Fibroblast of skin of scalp (primary cell): ENCODE measurements at regions not wholly inside any gene's neighbourhood (a gene's known extent, or its start where the extent isn't known, plus 50 kb on each side); places are given as distances from the start of the nearest gene placed in this dataset.
"Not testable (repeated sequence)": the region's sequence is repeated elsewhere in the genome, so short reads cannot be mapped to it uniquely, and the experiment has no call there.

Source experiments
- DNase-seq: peaks from one replicate; pipeline ENCODE4 v3.0.0-alpha.2; 2013

DNA sequence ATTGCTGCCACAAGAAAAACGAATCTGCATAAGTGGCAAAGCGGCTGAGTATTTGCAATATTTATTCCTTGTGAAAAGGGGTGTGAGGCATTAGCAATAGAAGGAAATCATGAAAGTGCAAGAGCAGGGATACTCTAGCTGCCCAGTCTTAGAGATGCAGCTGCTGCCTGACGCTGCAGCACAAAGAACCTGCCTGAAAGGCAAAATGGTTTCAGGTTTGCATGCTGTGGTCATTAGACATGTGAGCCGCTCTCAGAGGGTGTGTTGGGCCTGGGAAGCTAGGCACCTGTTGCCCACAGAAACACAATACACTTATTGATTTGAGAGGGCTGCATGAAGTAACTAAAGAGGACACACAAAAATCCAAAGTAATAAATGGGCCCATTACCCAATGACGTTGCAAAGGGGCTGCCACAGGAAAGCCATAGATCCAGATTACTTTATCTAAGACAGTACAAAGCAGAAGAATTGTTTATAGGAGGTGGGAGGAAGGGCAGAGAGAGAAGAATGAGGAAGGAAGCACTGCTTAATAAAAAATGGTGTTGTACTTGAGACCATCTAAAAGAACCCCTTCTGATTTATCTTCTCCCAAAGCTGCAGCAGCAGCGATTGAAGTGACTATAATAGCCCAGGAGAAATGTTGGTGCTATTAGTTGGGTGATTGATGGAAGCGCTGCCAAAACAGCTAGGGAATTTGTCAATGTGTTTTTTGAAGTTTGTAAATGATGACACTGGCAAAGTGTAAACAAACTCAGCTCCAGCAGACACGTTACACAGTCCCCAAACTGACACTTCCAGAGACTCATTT, 492.4 kb upstream of the ACVR2A start:
- no peak for DNase-seq

- DNase-seq, result no peak
Measured at GRCh38 chr2:147351784-147352183, 493.0 kb upstream of the ACVR2A start.

GRCh38 chr2:147348931-147349555, 495.8 kb upstream of the ACVR2A start:
- no peak for DNase-seq

GRCh38 chr2:147346142-147346541, 498.7 kb upstream of the ACVR2A start:
- DNase-seq, result no peak

DNA sequence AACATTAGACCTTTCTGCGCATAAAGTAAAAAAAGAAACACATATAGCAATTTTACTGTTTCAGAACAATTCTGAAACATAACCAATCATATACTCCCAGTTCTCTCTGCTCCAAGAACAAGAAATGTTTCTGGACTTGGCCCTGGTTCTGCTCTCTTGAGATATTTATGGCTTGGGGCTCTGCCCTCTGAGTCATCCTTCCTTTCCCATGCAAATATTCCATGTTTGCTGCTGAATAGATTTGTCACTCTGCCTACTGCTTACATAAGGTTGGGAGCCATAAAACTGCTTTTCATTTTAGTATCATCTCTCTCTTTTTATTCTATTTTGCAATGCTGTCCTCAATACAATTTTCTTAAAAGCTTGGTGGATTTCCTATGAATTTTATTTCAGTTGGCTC, 499.6 kb upstream of the ACVR2A start:
- DNase-seq, result peak; percentile 14

- DNase-seq, result no peak
Measured at GRCh38 chr2:147342329-147342728, 502.5 kb upstream of the ACVR2A start.

- no peak for DNase-seq
Measured at GRCh38 chr2:147331790-147332419, 512.9 kb upstream of the ACVR2A start.

DNA sequence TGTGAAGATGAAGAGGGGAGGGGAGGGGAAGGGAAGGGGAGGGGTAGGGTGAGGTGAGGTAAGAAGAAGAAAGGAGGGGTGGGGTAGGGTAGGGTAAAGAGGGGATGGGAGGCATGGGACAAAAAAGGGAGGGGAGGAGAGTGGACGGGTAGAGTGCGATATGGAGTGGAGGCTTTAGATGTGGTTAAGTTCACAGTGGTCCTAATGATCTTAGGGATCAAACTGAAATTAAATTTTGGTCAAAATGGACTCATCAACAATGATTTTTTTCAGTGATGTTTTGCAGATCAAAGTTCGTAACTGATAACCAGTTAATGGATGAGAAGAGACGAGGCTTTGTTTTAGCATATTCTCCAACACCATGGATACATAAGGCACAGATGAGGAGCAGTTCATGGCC, 513.9 kb upstream of the ACVR2A start:
- DNase-seq, result no peak

- DNase-seq, result no peak
Measured at GRCh38 chr2:147327613-147328012, 517.2 kb upstream of the ACVR2A start.

DNA sequence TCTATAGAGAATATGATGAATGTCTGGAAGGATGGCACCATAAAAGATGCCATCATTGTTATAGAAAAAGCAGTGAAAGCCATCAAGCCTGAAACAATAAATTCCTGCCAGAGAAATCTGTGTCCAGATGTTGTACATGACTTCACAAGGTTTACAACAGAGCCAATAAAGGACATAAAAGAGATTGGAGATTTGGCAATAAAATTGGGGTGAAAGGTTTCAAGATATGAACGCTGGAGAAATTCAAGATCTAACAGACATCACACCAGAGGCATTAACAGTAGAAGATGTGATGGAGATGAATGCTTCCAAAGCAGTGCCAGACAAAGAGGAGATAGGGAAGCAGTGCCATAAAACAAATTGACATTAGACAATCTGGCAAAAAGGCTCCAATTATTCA, 518.8 kb upstream of the ACVR2A start:
- no peak for DNase-seq

DNA sequence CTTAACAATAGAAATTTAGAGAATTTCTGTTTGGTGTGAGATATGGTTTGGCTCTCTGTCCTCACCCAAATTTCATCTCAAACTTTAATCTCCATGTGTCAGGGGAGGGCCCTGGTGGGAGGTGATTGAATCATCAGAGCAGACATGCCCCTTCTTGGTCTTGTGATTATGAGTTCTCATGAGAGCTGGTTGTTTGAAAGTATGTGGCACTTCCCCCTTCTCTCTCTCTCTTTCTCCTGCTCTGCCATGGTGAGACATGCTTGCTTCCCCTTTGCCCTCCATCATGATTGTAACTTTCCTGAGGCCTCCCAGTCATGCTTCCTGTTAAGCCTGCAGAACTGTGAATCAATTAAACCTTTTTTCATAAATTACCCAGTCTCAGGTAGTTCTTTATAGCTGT, 524.7 kb upstream of the ACVR2A start:
- no peak for DNase-seq

GRCh38 chr2:147311058-147311430, 533.8 kb upstream of the ACVR2A start:
- DNase-seq, result no peak

DNA sequence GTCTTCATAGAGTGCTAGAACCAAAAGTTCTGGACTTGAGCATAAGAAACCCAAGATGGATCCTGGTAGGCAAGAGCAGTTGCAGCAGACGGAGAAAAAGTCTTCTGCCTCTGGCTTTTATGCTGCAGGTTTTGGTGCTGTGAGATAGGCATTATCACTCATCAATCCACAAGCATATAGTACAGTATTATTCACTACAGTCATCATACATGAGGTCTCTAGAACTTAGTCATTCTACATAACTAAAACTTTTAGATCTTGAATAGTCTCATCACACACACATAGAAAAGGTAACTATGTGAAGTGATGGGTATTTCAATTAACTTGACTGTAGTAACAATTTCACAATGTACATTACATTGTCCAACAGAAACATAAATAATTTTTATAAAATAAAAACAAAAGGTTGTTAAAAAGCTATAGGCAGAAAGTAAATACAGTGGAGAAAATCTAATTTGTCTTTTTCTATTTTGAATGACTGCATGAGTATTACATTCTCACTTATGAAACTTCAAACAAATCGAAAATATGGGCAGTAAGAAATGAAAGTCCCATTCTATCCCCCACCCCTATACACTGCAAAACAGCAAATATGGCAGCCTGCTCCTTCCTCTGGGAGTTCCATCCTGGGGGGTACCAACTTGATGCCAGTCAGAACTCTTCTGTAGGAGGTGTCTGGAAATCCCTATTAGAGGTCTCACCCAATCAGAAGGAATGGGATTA, 534.3 kb upstream of the ACVR2A start:
- DNase-seq, result no peak

GRCh38 chr2:147297820-147298219, 547.0 kb upstream of the ACVR2A start:
- no peak for DNase-seq

- DNase-seq, result no peak
Measured at GRCh38 chr2:147294825-147295392, 549.9 kb upstream of the ACVR2A start.

DNA sequence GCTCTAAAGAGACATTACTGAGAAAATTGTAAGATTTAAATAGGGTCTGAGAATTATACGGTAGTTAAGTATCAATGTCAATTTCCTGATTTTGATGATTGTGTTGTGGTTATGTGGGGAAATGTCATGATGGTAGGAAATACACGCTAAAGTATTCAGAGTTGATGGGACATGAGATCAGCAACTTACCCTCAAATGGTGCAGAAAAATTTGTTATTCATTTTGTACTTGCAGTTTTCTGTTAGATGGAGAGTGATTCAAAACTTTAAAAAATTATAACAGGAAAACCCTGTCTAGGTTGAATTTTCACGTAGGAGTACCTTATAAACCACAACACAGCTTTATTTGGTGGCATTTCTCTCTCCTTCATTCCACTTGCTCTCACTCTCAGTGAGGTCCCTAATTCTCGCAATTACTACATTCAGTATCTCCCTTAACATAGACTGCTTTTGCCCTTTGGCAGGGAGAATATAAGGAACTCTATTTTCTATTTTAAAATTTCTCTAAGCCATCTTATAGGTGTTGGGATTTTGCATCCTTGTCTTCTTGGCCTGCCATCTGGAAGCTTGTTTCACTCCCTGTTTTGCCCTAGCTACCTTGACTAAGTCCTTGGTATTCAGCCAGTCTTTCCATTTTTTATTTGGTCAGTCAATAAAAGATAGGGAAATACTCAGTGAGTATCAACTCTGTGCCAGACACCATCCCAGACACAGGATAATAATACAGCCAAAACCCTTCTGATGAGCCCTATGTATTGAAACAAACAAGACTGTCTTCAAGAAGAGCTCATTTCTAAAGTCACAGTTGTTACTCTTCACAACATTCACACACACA, 550.6 kb upstream of the ACVR2A start:
- no peak for DNase-seq

DNA sequence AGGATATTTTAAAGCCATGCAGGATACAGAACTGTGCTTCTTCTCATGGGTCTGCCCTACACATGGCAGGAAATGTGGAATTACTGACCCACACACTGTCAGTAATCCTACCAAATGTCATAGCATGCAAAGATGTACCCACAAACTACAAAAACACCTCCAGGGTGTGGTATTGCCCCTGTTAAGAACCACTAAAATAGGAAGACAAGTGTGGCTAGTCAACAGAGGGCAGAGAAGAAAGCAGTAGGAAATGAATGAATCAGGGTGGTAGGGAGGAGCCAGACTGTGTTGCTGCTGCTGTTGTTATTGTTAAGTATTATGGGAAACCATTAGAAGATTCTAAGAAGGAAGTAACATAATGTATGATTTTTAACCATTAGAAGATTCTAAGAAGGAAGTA, 556.7 kb upstream of the ACVR2A start:
- no peak for DNase-seq

- DNase-seq, result no peak
Measured at GRCh38 chr2:147275943-147276342, 568.9 kb upstream of the ACVR2A start.

DNA sequence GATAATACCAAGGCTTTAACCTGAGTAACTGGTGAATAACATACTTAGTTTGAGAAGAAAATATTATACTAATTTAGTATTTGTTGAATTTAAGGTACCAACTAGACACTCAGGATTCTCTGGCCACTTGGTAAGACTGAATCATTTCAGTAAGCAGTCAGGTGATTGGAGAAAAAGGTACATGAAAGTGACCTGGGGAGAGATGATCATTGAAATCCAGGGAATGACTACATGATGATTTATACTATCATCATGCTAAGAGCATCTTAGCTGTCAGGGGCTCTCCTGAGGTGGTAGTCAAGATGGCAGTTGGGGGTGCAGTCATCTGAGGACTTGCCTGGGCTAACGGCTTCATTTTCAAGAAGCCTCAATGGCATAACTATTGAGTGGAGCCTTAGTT, 571.2 kb upstream of the ACVR2A start:
- DNase-seq, result no peak

- DNase-seq, result no peak
Measured at GRCh38 chr2:147273106-147273505, 571.7 kb upstream of the ACVR2A start.

GRCh38 chr2:147269581-147269980, 575.2 kb upstream of the ACVR2A start:
- DNase-seq, result not testable (repeated sequence)

DNA sequence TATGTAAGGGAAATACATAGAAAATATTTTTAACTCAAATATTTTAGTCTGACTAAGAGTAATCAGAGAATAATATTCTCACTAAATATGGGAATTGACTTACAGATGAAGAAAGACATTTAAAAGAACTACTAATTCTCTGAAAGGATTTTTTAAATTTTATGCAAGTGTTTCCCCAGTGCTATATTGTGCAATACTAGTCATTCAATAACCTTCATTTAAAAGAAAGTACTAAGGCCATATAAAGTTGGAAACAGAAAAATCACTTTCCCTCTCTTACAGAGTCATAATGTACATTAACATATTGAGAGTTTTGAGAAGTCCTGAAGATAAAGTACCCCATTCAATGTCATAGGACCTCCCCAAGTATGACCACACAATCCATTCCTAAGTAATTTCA, 584.6 kb upstream of the ACVR2A start:
- DNase-seq, result no peak
